Prostate gland (tissue), 2 donors: ENCODE measurements at regions not wholly inside any gene's neighbourhood (a gene's known extent, or its start where the extent isn't known, plus 50 kb on each side); places are given as distances from the start of the nearest gene placed in this dataset.

Experiments used
- CTCF ChIP-seq, 4 experiments: fragments of 200-600 bp in 2 of 4; fragments of 450-650 bp in 2 of 4; sonication (generic) in 2 of 4; IDR thresholded peaks; 1 replicate in 3 of 4; 2 replicates in 1 of 4; pipeline ENCODE4 v1.5.1; 2016 to 2019; ENCODE audit warnings: antibody characterized with exemption in 4 of 4, mild to moderate bottlenecking in 2 of 4, moderate library complexity in 2 of 4
- POLR2A ChIP-seq: fragments of 450-650 bp; IDR thresholded peaks from one replicate; pipeline ENCODE4 v1.6.1; 2016; ENCODE audit warnings: antibody characterized with exemption, mild to moderate bottlenecking

- no peak for TF ChIP-seq POLR2A
- no peak for TF ChIP-seq CTCF (IDR thresholded peaks at IDR 0.05)
These were observed 444.8 kb downstream of the ARHGEF28 start for GRCh38 chr5:74070766-74071165.
